ENCODE measurements at regions not wholly inside any gene's neighbourhood (a gene's known extent, or its start where the extent isn't known, plus 50 kb on each side); places are given as distances from the start of the nearest gene placed in this dataset.

DNA sequence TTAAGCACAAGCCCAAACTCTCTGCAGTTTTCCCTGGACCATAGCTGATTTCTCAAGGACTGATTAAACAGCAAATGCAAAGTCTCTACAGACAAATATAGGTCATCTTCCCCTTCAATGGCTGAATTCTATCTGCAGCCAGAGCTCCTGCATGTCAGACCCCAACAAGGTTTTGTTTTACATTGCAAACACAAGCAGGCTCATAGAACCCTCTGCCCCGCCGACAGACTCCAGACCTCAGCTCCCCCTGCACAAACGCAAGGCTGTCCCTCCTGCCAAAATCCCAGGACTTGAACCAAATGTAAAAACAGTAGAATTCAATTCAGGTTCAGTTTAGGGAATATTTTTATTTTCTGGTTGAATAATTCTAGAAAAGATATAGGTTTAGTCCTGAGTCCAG, 526.7 kb upstream of the TRPC7 start:
- TF ChIP-seq, protein P1, sequence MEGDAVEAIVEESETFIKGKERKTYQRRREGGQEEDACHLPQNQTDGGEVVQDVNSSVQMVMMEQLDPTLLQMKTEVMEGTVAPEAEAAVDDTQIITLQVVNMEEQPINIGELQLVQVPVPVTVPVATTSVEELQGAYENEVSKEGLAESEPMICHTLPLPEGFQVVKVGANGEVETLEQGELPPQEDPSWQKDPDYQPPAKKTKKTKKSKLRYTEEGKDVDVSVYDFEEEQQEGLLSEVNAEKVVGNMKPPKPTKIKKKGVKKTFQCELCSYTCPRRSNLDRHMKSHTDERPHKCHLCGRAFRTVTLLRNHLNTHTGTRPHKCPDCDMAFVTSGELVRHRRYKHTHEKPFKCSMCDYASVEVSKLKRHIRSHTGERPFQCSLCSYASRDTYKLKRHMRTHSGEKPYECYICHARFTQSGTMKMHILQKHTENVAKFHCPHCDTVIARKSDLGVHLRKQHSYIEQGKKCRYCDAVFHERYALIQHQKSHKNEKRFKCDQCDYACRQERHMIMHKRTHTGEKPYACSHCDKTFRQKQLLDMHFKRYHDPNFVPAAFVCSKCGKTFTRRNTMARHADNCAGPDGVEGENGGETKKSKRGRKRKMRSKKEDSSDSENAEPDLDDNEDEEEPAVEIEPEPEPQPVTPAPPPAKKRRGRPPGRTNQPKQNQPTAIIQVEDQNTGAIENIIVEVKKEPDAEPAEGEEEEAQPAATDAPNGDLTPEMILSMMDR (IDR thresholded peaks at IDR 0.05): no peak
- TF ChIP-seq ZFX (IDR thresholded peaks at IDR 0.05; ENCODE audit: borderline replicate concordance): no peak

All from 22Rv1 (cell line).